Neural crest cell (in vitro differentiated cells): ENCODE measurements at regions not wholly inside any gene's neighbourhood (a gene's known extent, or its start where the extent isn't known, plus 50 kb on each side); places are given as distances from the start of the nearest gene placed in this dataset.
"Not testable (repeated sequence)": the region's sequence is repeated elsewhere in the genome, so short reads cannot be mapped to it uniquely, and the experiment has no call there.

Experiments
- DNase-seq: peaks from one replicate; pipeline ENCODE4 v3.0.0; 2021; ENCODE audit warnings: low read depth, mixed read lengths, low spot score
- H3K27ac Mint-ChIP-seq: one replicate; pipeline ENCODE4 v1.8.0; 2021; ENCODE audit warnings: mild to moderate bottlenecking, mixed read lengths; ENCODE audit not compliant: unreplicated experiment
- H3K27me3 Mint-ChIP-seq: 2 replicates; pipeline ENCODE4 v1.8.0; 2021; ENCODE audit warnings: low read depth, mild to moderate bottlenecking, mixed read lengths
- H3K36me3 Mint-ChIP-seq: 2 replicates; pipeline ENCODE4 v1.8.0; 2021; ENCODE audit warnings: low read depth, mild to moderate bottlenecking, mixed read lengths
- H3K4me1 Mint-ChIP-seq: 2 replicates; pipeline ENCODE4 v1.8.0; 2021; ENCODE audit warnings: mixed read lengths
- H3K4me3 Mint-ChIP-seq: one replicate; pipeline ENCODE4 v1.8.0; 2021; ENCODE audit warnings: mild to moderate bottlenecking, mixed read lengths
- H3K9me3 Mint-ChIP-seq: 2 replicates; pipeline ENCODE4 v1.8.0; 2021; ENCODE audit warnings: mixed read lengths
- TF ChIP-seq, protein P1 (sequence below): fragments of 200-600 bp; sonication (generic); conservative IDR thresholded peaks from 2 replicates; pipeline ENCODE4 v1.5.0; 2021; ENCODE audit warnings: antibody characterized with exemption, mild to moderate bottlenecking

GRCh38 chr4:189131118-189131517 is 809.6 kb upstream of the FRG1 start:
- peaks cover 3% of the 10 kb centered on the region for H3K9me3 Mint-ChIP-seq
- H3K4me3 Mint-ChIP-seq = no peak overlapping the region
- no peak for DNase-seq
- no peaks in the 10 kb centered on the region for H3K27me3 Mint-ChIP-seq
- no peaks in the 10 kb centered on the region for H3K4me1 Mint-ChIP-seq
- no peaks in the 10 kb centered on the region for H3K36me3 Mint-ChIP-seq
- TF ChIP-seq, protein P1, sequence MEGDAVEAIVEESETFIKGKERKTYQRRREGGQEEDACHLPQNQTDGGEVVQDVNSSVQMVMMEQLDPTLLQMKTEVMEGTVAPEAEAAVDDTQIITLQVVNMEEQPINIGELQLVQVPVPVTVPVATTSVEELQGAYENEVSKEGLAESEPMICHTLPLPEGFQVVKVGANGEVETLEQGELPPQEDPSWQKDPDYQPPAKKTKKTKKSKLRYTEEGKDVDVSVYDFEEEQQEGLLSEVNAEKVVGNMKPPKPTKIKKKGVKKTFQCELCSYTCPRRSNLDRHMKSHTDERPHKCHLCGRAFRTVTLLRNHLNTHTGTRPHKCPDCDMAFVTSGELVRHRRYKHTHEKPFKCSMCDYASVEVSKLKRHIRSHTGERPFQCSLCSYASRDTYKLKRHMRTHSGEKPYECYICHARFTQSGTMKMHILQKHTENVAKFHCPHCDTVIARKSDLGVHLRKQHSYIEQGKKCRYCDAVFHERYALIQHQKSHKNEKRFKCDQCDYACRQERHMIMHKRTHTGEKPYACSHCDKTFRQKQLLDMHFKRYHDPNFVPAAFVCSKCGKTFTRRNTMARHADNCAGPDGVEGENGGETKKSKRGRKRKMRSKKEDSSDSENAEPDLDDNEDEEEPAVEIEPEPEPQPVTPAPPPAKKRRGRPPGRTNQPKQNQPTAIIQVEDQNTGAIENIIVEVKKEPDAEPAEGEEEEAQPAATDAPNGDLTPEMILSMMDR = no peak
- no peak overlapping the region for H3K27ac Mint-ChIP-seq

- Mint-ChIP-seq H3K27ac (no peak overlapping the region), H3K4me3 (no peak overlapping the region), H3K27me3 (no peaks in the 10 kb centered on the region), H3K36me3 (no peaks in the 10 kb centered on the region), H3K9me3 (peaks cover 3% of the 10 kb centered on the region), H3K4me1 (no peaks in the 10 kb centered on the region)
- DNase-seq = no peak
- TF ChIP-seq, protein P1 = no peak
These were observed 804.2 kb upstream of the FRG1 start for GRCh38 chr4:189136462-189136861.

GRCh38 chr4:189143263-189143952 is 797.3 kb upstream of the FRG1 start:
- H3K4me1 Mint-ChIP-seq = no peaks in the 10 kb centered on the region
- no peaks in the 10 kb centered on the region for H3K36me3 Mint-ChIP-seq
- H3K27me3 Mint-ChIP-seq = no peaks in the 10 kb centered on the region
- no peak overlapping the region for H3K4me3 Mint-ChIP-seq
- no peak overlapping the region for H3K27ac Mint-ChIP-seq
- TF ChIP-seq, protein P1 = no peak
- no peaks in the 10 kb centered on the region for H3K9me3 Mint-ChIP-seq
- no peak for DNase-seq

GRCh38 chr4:189147005-189147929 is 793.4 kb upstream of the FRG1 start:
- DNase-seq = no peak
- TF ChIP-seq, protein P1 = no peak
- Mint-ChIP-seq H3K9me3 (peaks cover 6% of the 10 kb centered on the region), H3K27me3 (no peaks in the 10 kb centered on the region), H3K4me1 (no peaks in the 10 kb centered on the region), H3K4me3 (no peak overlapping the region), H3K36me3 (peaks cover 8% of the 10 kb centered on the region), H3K27ac (no peak overlapping the region)

DNA sequence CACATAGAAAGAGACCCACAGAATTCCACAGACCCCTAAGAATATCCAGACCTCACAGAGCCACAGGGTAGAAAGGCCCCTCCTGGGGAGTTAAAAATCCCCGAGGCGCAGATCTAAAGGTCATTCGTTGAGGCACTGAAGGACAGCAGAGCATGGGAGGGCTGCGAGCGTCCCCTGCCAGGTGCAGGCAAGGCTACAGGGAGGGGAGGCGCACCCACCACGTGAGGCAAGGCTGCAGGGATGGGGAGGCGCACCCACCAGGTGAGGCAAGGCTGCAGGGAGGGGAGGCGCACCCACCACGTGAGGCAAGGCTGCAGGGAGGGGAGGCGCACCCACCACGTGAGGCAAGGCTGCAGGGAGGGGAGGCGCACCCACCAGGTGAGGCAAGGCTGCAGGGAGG is 785.6 kb upstream of the FRG1 start:
- not testable (repeated sequence) for H3K9me3 Mint-ChIP-seq, H3K4me1 Mint-ChIP-seq, DNase-seq, H3K27me3 Mint-ChIP-seq, H3K36me3 Mint-ChIP-seq, H3K27ac Mint-ChIP-seq, H3K4me3 Mint-ChIP-seq
